D341Med (cell line): ENCODE measurements at regions not wholly inside any gene's neighbourhood (a gene's known extent, or its start where the extent isn't known, plus 50 kb on each side); places are given as distances from the start of the nearest gene placed in this dataset.

Source experiments
- DNase-seq: peaks from one replicate; pipeline ENCODE4 v3.0.0; 2012; ENCODE audit warnings: low spot score

DNA sequence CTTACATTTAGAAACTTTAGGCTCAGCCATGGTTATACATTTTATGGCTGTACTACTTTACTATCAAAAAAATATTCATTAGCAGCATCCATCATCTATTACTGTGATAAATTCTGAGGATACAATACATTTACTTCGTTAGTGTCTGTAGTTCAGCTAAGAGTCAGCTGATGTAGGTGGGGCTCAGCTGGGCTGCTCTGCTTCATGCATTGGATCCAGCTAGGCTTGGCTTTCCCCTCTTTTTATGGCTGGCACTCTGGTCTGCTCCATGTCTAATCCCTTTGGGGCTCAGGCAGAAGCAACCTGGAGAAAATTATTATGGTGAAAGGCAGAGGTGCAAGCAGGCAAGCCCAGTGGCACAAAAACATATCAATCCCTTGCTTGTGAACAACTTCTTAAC lies 930.1 kb upstream of the NR2F2 start:
- DNase-seq, result no peak

DNA sequence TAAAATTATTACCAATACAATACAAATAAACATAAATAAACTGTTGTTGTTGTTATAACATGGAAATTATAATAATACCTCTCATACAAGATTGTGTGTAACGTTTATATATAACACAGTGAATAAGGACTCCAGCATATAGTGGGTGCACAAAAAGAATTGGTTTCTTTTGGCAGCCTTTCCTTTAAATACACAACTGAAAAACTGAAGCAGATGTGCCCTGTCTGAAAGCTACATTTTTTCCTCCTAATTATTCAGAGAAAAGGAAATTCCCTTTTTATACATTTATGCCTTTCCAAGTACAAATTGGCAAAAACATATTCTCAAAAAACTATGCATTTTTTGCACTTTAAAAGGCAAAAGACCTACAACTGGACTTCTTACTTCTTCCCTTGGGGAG lies 928.9 kb upstream of the NR2F2 start:
- no peak for DNase-seq

DNA sequence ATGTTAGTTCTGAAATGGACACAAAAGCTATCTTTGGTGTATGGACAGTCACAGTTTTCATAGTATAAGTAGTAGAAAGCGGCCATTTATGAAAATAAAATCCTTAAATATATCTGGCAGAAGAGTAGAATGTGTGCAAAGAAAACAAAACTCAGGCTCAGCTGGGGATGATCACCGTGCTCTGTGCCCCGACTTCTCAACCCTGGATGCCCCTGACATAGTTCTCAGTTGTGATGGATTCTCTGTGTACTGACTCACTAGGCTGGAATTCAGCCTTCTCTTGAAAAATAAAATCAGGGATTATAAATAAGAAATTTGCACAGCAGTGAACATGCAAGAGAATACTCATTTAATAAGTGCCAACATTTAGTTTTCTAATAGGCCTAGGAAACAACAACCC lies 925.1 kb upstream of the NR2F2 start:
- DNase-seq, result no peak

DNA sequence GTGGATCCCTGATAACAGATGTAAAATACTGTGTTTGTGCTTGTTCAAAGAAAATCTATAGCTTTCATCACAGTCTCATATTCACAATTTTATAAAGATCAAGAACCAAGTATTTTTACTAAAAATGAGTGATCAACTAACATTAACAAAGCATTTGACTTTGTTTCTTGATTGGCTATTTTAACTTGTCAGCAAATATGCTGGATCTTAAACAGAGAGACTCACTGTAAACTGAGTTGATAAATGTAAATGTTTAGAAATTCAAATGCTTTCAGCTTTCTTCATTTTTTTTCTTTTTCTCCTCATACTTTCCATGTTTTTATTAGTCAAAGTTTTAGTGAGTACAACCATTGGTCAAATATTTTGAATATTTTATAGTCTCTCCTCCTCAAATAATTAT lies 923.0 kb upstream of the NR2F2 start:
- DNase-seq, result no peak

DNA sequence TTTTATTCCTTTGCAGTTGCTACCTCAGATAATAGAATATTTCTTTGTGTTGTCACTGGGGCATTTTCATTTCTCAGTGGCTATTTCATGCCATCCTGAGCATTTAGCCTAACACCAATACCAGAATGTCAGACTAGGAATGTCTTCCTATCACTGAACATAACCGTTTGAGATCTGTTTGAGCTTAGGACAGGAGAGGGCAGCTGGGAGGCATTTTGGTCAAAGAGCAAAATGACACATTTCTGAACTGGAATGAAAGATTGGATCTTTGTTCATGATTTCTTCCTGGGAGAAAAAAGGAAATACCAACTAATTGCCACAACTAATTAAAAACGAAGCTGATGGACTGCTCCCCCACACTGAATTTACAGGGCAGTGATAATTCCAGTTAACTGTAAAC lies 921.3 kb upstream of the NR2F2 start:
- no peak for DNase-seq

DNA sequence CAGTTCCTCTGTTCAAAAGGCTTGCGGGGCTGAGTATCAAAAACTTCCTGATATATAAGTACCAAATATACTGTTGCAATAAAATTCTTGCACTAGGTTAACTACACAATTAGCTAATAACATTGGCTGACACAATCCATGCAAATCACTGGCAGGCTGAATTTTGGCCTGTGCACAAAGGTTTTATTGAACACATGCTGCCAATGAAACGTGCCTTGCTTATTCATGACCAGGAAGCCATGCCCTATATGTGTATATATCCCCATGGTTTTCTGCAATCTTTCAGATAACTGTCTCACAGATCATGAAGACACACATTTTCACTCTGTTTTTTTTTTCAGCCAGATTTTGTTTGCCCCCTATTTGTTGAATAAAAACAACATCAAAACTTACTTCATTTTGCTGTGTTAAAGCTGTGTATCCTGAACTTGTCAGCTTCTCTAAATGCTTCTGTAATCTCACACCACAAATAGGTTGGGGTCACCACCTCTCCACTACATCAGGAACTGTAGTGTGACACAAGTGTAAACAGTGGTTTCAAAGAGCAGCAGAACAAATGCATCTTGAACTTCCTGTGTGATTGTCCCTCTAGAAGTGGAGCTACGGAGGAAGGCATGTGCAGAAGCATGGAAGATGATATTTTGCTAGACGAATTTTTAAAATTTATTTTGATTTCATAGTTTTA lies 920.7 kb upstream of the NR2F2 start:
- no peak for DNase-seq

DNA sequence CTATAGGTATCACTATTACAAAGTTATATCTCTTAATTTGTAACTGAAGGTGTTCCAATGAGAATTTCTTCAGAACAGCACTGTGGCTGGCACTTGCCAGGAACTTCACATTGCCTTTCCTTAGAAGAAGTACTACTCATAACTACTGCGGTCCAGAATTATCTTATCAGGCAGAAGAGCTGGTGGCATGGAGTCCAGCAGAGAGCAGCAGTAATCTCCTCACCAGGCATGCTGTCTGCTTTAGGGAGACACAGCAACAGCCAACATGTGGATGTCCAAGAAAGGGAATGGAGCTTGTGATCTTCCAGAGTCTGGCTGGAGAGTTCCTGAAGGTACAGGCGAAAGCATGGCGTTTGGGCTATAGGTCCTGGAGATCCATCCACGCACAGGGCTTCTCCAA lies 919.7 kb upstream of the NR2F2 start:
- no peak for DNase-seq

DNA sequence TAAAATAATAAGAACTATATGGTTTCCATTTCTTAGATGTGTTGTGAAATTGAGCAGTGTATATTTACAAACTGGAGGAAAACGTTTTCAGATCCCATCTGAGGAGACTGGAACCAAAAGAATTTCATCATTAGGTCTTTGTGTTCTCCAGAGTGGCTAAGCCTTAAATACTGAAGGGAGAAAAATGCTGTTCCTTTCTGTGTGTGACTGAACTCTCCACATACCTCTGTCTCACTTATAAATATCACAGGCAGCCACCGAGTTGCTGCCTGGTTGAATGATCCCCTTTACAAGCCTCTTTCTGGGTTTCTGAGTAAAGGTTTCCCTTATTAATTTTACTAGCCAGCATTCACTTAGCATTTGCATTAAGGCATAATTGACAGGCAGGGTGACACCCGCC lies 913.9 kb upstream of the NR2F2 start:
- no peak for DNase-seq

DNA sequence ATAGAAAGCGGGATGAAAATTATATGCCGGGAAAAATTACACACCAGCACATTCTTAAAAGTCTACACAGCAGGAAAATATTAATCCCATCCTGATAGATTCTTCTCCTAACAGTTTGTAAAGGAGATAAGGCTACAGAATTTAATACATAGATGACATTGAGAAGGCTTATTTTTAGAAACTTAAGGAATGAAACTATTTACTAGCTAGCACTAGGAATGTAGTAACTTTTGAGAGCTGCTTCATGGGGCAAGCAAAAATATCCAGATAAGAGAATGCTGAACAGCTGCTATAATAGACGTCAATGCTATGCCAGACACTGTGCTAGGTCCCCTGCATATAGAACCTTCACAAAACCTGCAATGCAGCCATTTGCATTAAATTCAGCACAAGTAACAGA lies 912.7 kb upstream of the NR2F2 start:
- no peak for DNase-seq

DNA sequence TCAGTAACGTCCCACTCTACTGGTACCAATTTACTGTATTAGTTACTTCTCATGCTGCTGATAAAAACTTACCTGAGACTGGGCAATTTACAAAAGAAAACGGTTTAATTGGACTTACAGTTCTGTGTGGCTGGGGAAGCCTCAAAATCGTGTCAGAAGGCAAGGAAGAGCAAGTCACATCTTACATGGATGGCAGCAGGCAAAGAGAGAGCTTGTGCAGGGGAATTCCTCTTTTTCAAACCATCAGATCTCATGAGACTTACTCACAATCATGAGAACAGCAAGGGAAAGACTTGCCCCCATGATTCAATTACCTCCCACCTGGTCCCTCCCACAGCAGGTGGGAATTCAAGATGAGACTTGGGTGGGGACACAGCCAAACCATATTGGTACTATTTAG lies 908.2 kb upstream of the NR2F2 start:
- no peak for DNase-seq

DNA sequence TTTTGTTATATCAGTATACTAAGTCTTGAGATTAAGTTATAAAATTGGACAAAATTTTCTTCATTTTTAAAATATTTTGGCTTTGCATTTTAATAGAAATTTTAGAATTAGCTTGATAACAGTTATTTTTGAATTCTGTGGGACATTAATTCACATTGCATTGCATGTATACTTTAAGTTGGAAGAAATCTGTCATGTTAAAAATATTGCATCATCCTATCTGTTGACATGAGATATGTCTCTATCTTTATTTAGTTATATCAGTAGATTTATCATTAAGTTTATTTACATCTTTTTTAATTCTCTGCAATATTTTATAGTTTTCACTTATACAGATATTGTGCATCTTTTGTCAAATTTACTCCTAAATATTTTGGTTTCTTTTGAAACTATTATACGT lies 904.6 kb upstream of the NR2F2 start:
- DNase-seq, result no peak

DNA sequence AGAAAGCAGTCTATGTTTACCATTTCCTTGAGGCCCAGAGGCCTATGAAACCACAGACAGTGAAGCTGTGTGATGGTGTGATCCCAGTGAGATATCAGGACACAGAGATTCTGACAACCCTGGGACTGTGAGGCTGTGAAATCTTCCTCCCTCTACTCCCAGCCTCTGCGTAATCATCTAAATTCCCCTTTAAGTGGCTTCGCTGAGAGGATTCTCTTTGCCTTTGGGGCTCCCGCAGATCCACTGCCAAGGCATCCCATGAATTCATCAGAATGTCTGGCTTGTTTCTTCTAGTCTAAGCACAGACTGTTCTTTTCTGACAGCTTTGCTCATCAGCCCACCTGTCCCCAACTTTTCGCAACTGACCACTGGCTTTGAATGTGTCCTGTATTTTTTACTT lies 901.2 kb upstream of the NR2F2 start:
- DNase-seq, result no peak

DNA sequence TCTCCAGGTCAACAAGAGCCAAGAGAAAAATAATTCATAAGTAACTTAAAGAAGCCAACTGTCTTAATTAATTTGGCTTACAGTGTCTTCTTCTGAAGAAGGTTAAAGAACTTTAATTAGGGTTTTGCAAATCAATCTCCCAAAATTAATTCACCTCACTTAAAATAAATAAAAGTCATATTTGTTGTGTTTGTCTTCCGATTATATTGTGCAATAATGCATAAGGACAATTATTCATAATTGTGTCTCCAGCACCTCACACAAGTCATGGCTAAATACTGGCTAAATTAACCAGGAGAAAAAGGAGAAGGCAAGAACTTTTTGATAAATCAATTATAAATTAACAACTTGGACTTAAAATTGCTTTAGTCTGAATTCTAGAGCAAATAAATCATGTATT lies 899.0 kb upstream of the NR2F2 start:
- DNase-seq, result no peak

DNA sequence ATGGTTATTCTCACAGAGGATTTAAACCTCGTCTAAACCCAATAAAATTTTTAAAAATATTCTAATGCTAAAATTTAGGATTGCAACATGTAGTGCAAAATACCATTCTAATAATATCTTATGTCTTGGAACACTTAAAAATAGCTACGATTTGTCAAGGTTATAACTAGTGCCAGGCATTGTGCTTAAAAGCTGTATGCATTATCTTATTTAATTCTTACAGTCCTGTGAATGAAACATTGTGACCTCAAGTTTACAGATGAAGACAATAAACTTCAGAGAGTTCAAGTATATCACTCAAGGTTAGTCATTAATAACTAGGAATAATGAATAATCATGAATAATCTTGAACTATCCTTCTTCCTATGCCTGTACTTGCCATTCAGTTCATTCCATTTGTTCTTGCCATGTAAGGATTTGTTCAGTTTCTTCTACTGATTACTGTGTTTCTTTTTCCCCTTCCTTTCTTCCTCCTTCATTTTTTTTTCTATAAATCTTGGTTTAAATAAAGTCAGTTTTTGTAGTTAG lies 897.6 kb upstream of the NR2F2 start:
- no peak for DNase-seq

DNA sequence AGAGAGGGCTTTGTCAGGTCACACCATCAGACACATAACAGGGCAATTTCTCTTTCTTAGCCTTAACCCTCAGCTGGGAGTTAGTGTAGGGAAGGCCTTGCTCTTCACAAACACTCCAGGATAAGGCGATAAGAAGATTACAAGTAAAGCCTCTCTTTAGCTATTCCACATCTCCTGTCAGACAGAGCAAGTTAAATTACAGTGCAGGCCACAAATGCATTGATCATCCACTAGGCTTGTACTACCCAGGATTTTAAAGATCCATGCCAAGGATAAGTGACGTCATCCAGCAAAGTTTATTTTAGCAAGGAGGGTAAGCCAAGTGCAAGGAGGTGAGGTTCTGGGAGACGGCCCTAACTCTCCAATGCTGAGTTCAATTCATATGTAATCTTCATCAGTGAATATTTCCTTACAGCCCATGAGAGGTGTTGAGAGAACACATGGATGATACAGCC lies 890.6 kb upstream of the NR2F2 start:
- peak; percentile 58 for DNase-seq

DNA sequence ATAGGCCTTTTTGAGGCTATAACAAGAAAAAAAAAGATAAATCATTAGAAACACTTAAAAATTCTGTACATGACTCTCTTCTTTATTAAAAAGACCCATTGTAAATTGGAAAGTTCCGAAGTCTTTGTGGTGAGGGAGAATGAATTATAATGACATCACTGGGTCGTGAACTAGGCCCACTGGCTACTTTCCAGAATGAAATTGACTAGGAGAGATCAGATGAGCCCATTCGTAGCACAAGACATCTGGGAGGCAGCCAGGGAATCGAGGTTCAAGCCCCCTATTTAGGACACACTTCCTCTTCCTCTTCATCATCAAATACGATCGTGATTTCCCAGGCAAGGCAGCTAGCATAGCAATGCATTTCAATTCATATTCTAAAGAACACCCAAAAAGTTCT lies 889.8 kb upstream of the NR2F2 start:
- no peak for DNase-seq

DNA sequence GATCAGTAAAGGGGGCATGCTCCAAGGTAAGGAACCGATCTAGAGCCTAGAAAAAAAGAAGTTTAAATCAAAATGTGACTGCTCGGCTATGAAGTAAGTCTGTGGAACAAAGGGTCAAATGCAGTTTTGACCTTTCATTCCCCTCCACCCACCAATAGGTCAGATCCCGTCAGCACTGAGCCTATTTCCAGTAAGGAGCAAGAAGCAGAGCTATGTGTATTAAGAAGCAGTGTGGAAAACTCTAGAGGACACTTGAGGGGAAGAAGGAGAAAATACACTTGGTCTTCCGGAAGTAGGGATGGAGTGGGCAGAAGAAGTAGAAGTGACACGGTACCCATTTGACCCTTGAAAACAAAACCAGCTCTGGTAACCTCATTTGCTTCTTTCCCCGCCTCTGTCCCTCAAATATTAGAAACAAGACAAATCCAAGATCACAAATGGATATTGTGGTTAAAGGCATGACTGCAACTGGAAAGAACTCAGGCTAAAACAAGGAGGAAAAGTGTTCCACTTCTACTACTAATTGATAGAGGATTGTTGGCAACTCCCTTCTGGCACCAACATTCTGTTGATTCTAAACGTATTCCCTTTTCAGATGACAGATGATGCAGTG lies 888.3 kb upstream of the NR2F2 start:
- no peak for DNase-seq

DNA sequence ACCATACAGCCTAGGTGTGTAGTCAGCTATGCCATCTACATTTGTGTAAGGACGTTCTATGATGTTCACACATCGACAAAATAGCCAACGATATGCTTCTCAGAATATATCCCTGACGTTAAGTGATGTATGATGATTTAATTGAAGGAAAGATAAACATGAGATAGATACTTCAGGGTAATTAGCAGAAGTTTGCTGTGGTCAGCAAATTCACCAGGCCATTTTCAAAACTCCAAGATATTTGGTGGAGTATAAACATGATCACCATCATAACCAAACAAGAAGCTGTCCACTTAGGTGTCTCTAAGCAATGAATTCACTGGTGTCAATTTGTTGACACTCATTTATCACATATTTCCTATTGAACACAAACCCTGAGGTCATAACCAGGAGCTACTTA lies 885.6 kb upstream of the NR2F2 start:
- no peak for DNase-seq

DNA sequence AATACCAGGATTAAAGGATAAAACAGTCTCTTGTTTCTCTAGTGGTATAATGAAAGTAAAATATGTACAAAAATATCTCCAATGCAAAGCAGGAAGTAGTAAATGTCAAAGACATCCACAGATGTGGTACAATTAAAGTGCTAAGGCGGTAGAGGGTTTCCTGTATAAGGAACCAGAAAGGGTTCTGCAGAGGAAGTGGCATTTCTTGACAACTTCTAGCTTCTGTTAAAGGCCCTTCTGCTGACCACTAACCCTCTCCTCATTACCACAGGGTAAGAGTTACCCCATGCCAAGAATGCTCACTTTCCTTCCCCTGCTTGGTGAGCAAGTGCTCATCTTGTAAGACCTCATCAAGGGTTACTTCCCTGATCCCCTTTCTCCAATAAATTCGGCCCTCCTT lies 883.6 kb upstream of the NR2F2 start:
- no peak for DNase-seq

DNA sequence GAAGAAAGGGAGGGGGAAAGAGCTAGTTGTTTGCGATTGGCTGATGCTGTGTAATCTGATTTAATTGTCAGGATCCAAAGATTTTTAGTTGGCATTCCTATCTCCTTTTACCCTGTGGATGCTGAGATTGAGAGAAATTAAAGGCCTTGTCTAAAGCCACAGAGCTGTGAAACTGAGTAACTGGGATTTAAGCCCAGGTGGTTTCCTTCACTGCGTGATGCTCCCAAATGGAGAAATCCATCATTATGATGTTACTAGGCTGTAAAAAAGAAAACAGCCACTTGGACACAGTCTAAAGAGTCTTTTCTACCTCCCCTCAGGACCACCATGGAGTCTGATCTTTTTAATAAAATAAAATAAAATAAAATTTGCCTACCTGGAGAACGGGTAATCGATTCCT lies 883.0 kb upstream of the NR2F2 start:
- DNase-seq, result no peak

DNA sequence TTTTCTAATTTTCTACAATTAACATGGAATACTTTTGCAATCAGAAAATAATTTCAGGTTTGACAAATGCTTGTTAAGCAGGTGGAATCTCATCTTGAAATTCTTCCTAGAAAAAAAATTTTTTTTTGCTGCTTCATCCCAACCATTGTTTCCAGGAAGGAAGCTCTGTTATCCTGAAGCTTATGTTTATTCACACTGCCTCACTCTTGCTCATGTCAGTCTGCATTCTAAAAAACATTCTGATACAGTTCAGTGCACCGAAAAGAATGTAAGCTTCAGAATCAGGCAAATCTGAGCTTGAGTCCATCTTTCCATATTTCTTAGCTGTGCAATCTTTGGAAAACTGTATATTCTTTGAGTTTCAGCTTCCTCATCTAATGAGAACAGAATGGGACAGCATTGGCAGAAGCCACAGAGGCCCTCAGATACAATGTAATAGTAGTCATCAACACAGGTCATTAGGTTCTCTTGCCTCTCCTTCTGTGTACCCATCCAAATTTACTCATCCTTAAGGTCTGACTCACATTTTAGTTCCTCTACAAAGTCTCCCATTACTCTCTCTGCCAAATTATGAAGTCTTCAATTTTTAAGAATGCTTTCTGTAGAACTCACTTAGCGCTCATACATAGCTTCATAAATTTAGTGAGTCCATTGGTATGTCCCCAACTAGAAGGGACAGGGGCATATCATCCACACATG lies 881.8 kb upstream of the NR2F2 start:
- no peak for DNase-seq

DNA sequence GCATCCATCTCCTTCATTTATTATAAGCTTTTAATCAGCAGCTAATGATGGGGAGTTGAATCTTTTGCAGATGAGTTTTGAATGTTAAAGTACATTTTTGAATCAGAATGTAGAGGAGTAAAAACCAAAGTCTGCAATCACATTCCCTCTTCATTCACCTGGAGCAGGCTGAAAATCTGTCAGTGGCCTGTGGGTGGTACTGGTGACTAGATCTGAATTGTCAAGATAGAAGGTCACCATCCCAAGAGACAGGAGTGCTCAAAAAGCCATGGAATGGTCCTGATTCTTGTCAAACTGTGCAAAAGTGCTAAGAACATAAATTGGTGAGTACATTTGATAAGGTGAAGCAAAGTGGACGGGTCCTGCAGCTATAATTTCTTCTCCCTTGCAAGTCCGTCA lies 881.3 kb upstream of the NR2F2 start:
- no peak for DNase-seq

DNA sequence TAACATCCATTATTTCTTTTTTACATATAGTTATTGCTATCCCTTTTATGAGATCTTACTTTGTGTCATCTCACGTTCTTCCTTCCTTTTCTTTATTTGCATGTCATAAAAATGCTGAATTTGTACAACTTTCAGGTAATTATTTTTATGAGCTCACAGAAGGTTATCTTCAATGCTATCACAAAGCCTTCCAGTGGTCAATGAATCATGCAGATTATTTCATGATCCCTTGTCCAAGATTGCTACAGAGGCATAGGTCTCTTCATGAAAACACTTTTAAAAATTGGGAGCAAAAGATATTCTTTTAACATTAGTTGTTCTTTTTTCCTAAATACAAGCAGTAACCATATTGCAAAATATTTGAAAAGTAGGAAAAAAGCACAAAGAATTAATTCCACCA lies 880.1 kb upstream of the NR2F2 start:
- no peak for DNase-seq
